Activated CD4-positive, alpha-beta memory T cell treated with anti-CD3 and anti-CD28 coated beads, Interleukin-2, amount 10 ng/mL, durations not matched to agents 7 days and 5 days (primary cell): ENCODE measurements at regions not wholly inside any gene's neighbourhood (a gene's known extent, or its start where the extent isn't known, plus 50 kb on each side); places are given as distances from the start of the nearest gene placed in this dataset.

Experiments used
- CTCF ChIA-PET: fragments of 350-600 bp; sonication (Branson Sonifier 250); formaldehyde crosslinking; loops from one replicate; lab custom pipeline; 2021; ENCODE audit warnings: antibody characterized with exemption, inconsistent platforms; lab: Charles Lee
- POLR2A ChIA-PET: fragments of 350-600 bp; sonication (Branson Sonifier 250); formaldehyde crosslinking; loops from one replicate; lab custom pipeline; 2021; ENCODE audit warnings: antibody characterized with exemption; lab: Charles Lee
- DNase-seq: peaks from one replicate; pipeline ENCODE4 v3.0.0-alpha.2; 2020
- H3K27ac Mint-ChIP-seq: one replicate; pipeline ENCODE4 v1.8.0; 2021; ENCODE audit warnings: mild to moderate bottlenecking, mixed read lengths
- H3K27me3 Mint-ChIP-seq: one replicate; pipeline ENCODE4 v1.8.0; 2021; ENCODE audit warnings: mixed read lengths
- H3K36me3 Mint-ChIP-seq: one replicate; pipeline ENCODE4 v1.8.0; 2021; ENCODE audit warnings: low read depth, mixed read lengths
- H3K4me1 Mint-ChIP-seq: one replicate; pipeline ENCODE4 v1.8.0; 2021; ENCODE audit warnings: mixed read lengths
- H3K4me3 Mint-ChIP-seq: one replicate; pipeline ENCODE4 v1.8.0; 2021; ENCODE audit warnings: mild to moderate bottlenecking, mixed read lengths
- H3K9me3 Mint-ChIP-seq: one replicate; pipeline ENCODE4 v1.8.0; 2021; ENCODE audit warnings: mixed read lengths

GRCh38 chr4:111540671-111541070 is 604.6 kb upstream of the FAM241A start:
- no peaks in the 10 kb centered on the region for H3K4me1 Mint-ChIP-seq

GRCh38 chr4:111542056-111542455 is 603.2 kb upstream of the FAM241A start:
- DNase-seq = no peak
- ChIA-PET CTCF (no interaction called here), POLR2A (no interaction called here)
- no peak overlapping the region for H3K4me3 Mint-ChIP-seq
- H3K27me3 Mint-ChIP-seq = no peaks in the 10 kb centered on the region
- no peaks in the 10 kb centered on the region for H3K9me3 Mint-ChIP-seq
- H3K27ac Mint-ChIP-seq = no peak overlapping the region
- H3K4me1 Mint-ChIP-seq = no peaks in the 10 kb centered on the region
- no peaks in the 10 kb centered on the region for H3K36me3 Mint-ChIP-seq

More at GRCh38 chr4:111540671-111541070, 604.6 kb upstream of the FAM241A start:
- POLR2A ChIA-PET = no interaction called here
- no peaks in the 10 kb centered on the region for H3K9me3 Mint-ChIP-seq
- CTCF ChIA-PET = no interaction called here
- H3K27ac Mint-ChIP-seq = no peak overlapping the region
- H3K27me3 Mint-ChIP-seq = no peaks in the 10 kb centered on the region
- H3K4me3 Mint-ChIP-seq = no peak overlapping the region
- no peaks in the 10 kb centered on the region for H3K36me3 Mint-ChIP-seq
- no peak for DNase-seq

- DNase-seq = no peak
- Mint-ChIP-seq H3K4me3 (no peak overlapping the region), H3K9me3 (no peaks in the 10 kb centered on the region), H3K27ac (no peak overlapping the region), H3K36me3 (no peaks in the 10 kb centered on the region), H3K27me3 (no peaks in the 10 kb centered on the region), H3K4me1 (no peaks in the 10 kb centered on the region)
- ChIA-PET POLR2A (no interaction called here), CTCF (no interaction called here)
Measured at GRCh38 chr4:111546881-111547280, 598.4 kb upstream of the FAM241A start.

- Mint-ChIP-seq H3K36me3 (no peaks in the 10 kb centered on the region), H3K27me3 (no peaks in the 10 kb centered on the region), H3K4me1 (no peaks in the 10 kb centered on the region), H3K4me3 (no peak overlapping the region), H3K9me3 (peaks cover 6% of the 10 kb centered on the region), H3K27ac (no peak overlapping the region)
- ChIA-PET POLR2A (no interaction called here), CTCF (no interaction called here)
- DNase-seq = no peak
Measured at GRCh38 chr4:111556141-111556781, 589.0 kb upstream of the FAM241A start.

- no peak overlapping the region for H3K4me3 Mint-ChIP-seq
- ChIA-PET POLR2A (no interaction called here), CTCF (no interaction called here)
Measured at GRCh38 chr4:111556851-111557250, 588.4 kb upstream of the FAM241A start.

GRCh38 chr4:111562826-111563225 is 582.4 kb upstream of the FAM241A start:
- H3K36me3 Mint-ChIP-seq = no peaks in the 10 kb centered on the region
- CTCF ChIA-PET = no interaction called here
- peaks cover 13% of the 10 kb centered on the region for H3K9me3 Mint-ChIP-seq
- DNase-seq = no peak
- POLR2A ChIA-PET = no interaction called here
- no peaks in the 10 kb centered on the region for H3K4me1 Mint-ChIP-seq
- no peaks in the 10 kb centered on the region for H3K27me3 Mint-ChIP-seq
- H3K27ac Mint-ChIP-seq = no peak overlapping the region
- H3K4me3 Mint-ChIP-seq = no peak overlapping the region

More at GRCh38 chr4:111556851-111557250, 588.4 kb upstream of the FAM241A start:
- peaks cover 6% of the 10 kb centered on the region for H3K9me3 Mint-ChIP-seq
- no peak for DNase-seq
- H3K27me3 Mint-ChIP-seq = no peaks in the 10 kb centered on the region
- no peaks in the 10 kb centered on the region for H3K36me3 Mint-ChIP-seq
- H3K27ac Mint-ChIP-seq = no peak overlapping the region
- H3K4me1 Mint-ChIP-seq = no peaks in the 10 kb centered on the region

- CTCF ChIA-PET = no interaction called here
- H3K27me3 Mint-ChIP-seq = no peaks in the 10 kb centered on the region
- H3K4me1 Mint-ChIP-seq = no peaks in the 10 kb centered on the region
- H3K36me3 Mint-ChIP-seq = no peaks in the 10 kb centered on the region
- H3K9me3 Mint-ChIP-seq = peaks cover 3% of the 10 kb centered on the region
- H3K4me3 Mint-ChIP-seq = no peak overlapping the region
- no peak for DNase-seq
- POLR2A ChIA-PET = no interaction called here
- H3K27ac Mint-ChIP-seq = no peak overlapping the region
Measured at GRCh38 chr4:111572470-111572869, 572.8 kb upstream of the FAM241A start.

- Mint-ChIP-seq H3K27me3 (no peaks in the 10 kb centered on the region), H3K36me3 (no peaks in the 10 kb centered on the region), H3K4me1 (no peaks in the 10 kb centered on the region), H3K9me3 (no peaks in the 10 kb centered on the region), H3K27ac (no peak overlapping the region), H3K4me3 (no peak overlapping the region)
- POLR2A ChIA-PET = no interaction called here
- CTCF ChIA-PET = no interaction called here
- DNase-seq = no peak
Measured at GRCh38 chr4:111573386-111573785, 571.9 kb upstream of the FAM241A start.

GRCh38 chr4:111579767-111580166 is 565.5 kb upstream of the FAM241A start:
- no peak overlapping the region for H3K27ac Mint-ChIP-seq
- no peak for DNase-seq
- H3K36me3 Mint-ChIP-seq = no peaks in the 10 kb centered on the region
- H3K4me1 Mint-ChIP-seq = no peaks in the 10 kb centered on the region
- peaks cover 11% of the 10 kb centered on the region for H3K9me3 Mint-ChIP-seq
- ChIA-PET CTCF (no interaction called here), POLR2A (no interaction called here)
- no peaks in the 10 kb centered on the region for H3K27me3 Mint-ChIP-seq
- no peak overlapping the region for H3K4me3 Mint-ChIP-seq

- POLR2A ChIA-PET = no interaction called here
- DNase-seq = no peak
- CTCF ChIA-PET = no interaction called here
- H3K27ac Mint-ChIP-seq = no peak overlapping the region
- no peaks in the 10 kb centered on the region for H3K9me3 Mint-ChIP-seq
- no peaks in the 10 kb centered on the region for H3K27me3 Mint-ChIP-seq
- no peaks in the 10 kb centered on the region for H3K36me3 Mint-ChIP-seq
- no peak overlapping the region for H3K4me3 Mint-ChIP-seq
- H3K4me1 Mint-ChIP-seq = no peaks in the 10 kb centered on the region
Measured at GRCh38 chr4:111595456-111595855, 549.8 kb upstream of the FAM241A start.

- ChIA-PET CTCF (no interaction called here), POLR2A (no interaction called here)
- H3K27me3 Mint-ChIP-seq = no peaks in the 10 kb centered on the region
- no peaks in the 10 kb centered on the region for H3K36me3 Mint-ChIP-seq
- H3K9me3 Mint-ChIP-seq = no peaks in the 10 kb centered on the region
- H3K4me3 Mint-ChIP-seq = no peak overlapping the region
- H3K27ac Mint-ChIP-seq = no peak overlapping the region
- DNase-seq = no peak
- no peaks in the 10 kb centered on the region for H3K4me1 Mint-ChIP-seq
Measured at GRCh38 chr4:111596491-111596890, 548.8 kb upstream of the FAM241A start.

- Mint-ChIP-seq H3K4me3 (no peak overlapping the region), H3K36me3 (no peaks in the 10 kb centered on the region), H3K27ac (no peak overlapping the region), H3K9me3 (no peaks in the 10 kb centered on the region), H3K27me3 (no peaks in the 10 kb centered on the region), H3K4me1 (no peaks in the 10 kb centered on the region)
- ChIA-PET CTCF (no interaction called here), POLR2A (no interaction called here)
- no peak for DNase-seq
Measured at GRCh38 chr4:111601671-111602070, 543.6 kb upstream of the FAM241A start.

GRCh38 chr4:111602848-111603247 is 542.4 kb upstream of the FAM241A start:
- Mint-ChIP-seq H3K27ac (no peak overlapping the region), H3K9me3 (no peaks in the 10 kb centered on the region), H3K27me3 (no peaks in the 10 kb centered on the region), H3K4me3 (no peak overlapping the region), H3K36me3 (no peaks in the 10 kb centered on the region), H3K4me1 (no peaks in the 10 kb centered on the region)
- ChIA-PET POLR2A (no interaction called here), CTCF (no interaction called here)
- DNase-seq = no peak

GRCh38 chr4:111605111-111605510 is 540.1 kb upstream of the FAM241A start:
- ChIA-PET CTCF (no interaction called here), POLR2A (no interaction called here)
- Mint-ChIP-seq H3K9me3 (no peaks in the 10 kb centered on the region), H3K4me3 (no peak overlapping the region), H3K27me3 (no peaks in the 10 kb centered on the region), H3K27ac (no peak overlapping the region), H3K4me1 (no peaks in the 10 kb centered on the region), H3K36me3 (no peaks in the 10 kb centered on the region)
- DNase-seq = no peak
